ENCODE measurements at regions not wholly inside any gene's neighbourhood (a gene's known extent, or its start where the extent isn't known, plus 50 kb on each side); places are given as distances from the start of the nearest gene placed in this dataset.

DNA sequence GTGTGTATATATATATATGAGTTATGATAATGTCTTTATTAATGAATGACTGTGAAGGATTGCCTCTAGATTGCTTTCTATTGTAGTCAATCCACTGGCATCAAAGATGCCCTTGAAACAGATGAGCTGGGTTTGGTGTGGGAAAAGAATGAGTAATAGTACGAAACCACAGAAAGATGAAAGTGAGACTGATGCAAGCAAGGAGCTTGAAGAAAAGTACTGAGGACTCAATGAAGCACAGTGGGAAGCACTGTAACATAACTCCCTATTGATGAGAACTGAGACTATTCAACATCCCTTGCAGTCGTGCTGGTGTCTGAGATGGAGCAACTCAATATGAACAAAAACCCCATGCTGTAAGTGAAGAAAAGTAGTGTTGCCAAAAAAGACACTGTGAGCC is 1794.2 kb downstream of the SLITRK5 start:
- H3K4me1 Mint-ChIP-seq: no peaks in the 10 kb centered on the region
- WGBS (ENCODE audit: insufficient coverage): 73% methylated on average over 1 of the region's 2 CpGs

DNA sequence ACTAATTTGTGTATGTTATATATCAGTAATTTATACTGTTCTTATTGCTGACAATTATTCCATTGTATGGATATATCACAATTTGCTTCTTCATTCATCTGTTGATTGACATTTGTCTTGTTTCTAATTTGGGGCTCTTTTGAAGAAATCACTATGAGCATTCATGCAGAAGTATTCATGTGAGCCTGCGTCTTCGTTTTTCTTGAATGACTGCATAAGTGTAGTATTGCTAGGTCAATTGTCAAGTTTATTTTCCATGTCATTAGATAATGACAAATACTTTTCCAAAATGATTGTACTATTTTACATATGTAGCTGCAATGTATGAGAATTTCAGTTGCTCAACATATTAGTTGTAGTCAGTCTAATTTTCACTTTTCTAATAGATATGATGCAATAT is 1796.9 kb downstream of the SLITRK5 start:
- Mint-ChIP-seq H3K27me3 (ENCODE audit: low read depth in 2 of 2) (no peaks in the 10 kb centered on the region), H3K27ac (no peak overlapping the region), H3K9me3 (peaks cover 25 to 38% of the 10 kb centered on the region in 2 donors), H3K36me3 (no peaks in the 10 kb centered on the region), H3K4me1 (no peaks in the 10 kb centered on the region), H3K4me3 (no peak overlapping the region)
- 56% methylated on average over 2 of the region's 2 CpGs for WGBS (ENCODE audit: insufficient coverage)
- no peaks in the 10 kb centered on the region for H3K27me3 ChIP-seq (ENCODE audit: control insufficient read depth, insufficient read depth, low read length)
- intact Hi-C loops (cut with micrococcal nuclease): no loop called here
- H3K36me3 ChIP-seq (ENCODE audit: control insufficient read depth, insufficient read depth, low read length): no peaks in the 10 kb centered on the region
- peaks cover 3% of the 10 kb centered on the region for H3K9me3 ChIP-seq (ENCODE audit: control insufficient read depth, insufficient read depth, low read length)
- DNase-seq: no peak
- no peaks in the 10 kb centered on the region for H3K4me1 ChIP-seq (ENCODE audit: control insufficient read depth, insufficient read depth, low read length)
- TF ChIP-seq, protein P1, sequence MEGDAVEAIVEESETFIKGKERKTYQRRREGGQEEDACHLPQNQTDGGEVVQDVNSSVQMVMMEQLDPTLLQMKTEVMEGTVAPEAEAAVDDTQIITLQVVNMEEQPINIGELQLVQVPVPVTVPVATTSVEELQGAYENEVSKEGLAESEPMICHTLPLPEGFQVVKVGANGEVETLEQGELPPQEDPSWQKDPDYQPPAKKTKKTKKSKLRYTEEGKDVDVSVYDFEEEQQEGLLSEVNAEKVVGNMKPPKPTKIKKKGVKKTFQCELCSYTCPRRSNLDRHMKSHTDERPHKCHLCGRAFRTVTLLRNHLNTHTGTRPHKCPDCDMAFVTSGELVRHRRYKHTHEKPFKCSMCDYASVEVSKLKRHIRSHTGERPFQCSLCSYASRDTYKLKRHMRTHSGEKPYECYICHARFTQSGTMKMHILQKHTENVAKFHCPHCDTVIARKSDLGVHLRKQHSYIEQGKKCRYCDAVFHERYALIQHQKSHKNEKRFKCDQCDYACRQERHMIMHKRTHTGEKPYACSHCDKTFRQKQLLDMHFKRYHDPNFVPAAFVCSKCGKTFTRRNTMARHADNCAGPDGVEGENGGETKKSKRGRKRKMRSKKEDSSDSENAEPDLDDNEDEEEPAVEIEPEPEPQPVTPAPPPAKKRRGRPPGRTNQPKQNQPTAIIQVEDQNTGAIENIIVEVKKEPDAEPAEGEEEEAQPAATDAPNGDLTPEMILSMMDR (IDR thresholded peaks at IDR 0.05): no peak
- no peak overlapping the region for H3K27ac ChIP-seq (ENCODE audit: low read length)
- H3K4me3 ChIP-seq (ENCODE audit: low read length): no peak overlapping the region
- no peak for ATAC-seq

More for the DNA sequence above, 1794.2 kb downstream of the SLITRK5 start:
- intact Hi-C loops (cut with micrococcal nuclease): no loop called here
- Histone ChIP-seq H3K9me3 (ENCODE audit: control insufficient read depth, insufficient read depth, low read length) (peaks cover 3% of the 10 kb centered on the region), H3K4me1 (ENCODE audit: control insufficient read depth, insufficient read depth, low read length) (no peaks in the 10 kb centered on the region), H3K27me3 (ENCODE audit: control insufficient read depth, insufficient read depth, low read length) (no peaks in the 10 kb centered on the region), H3K36me3 (ENCODE audit: control insufficient read depth, insufficient read depth, low read length) (no peaks in the 10 kb centered on the region), H3K27ac (ENCODE audit: low read length) (no peak overlapping the region), H3K4me3 (ENCODE audit: low read length) (no peak overlapping the region)
- Mint-ChIP-seq H3K27me3 (ENCODE audit: low read depth in 2 of 2) (no peaks in the 10 kb centered on the region), H3K27ac (no peak overlapping the region), H3K4me3 (no peak overlapping the region), H3K9me3 (peaks cover 16 to 31% of the 10 kb centered on the region in 2 donors), H3K36me3 (no peaks in the 10 kb centered on the region)
- DNase-seq: no peak
- no peak for ATAC-seq
- TF ChIP-seq, protein P1 (IDR thresholded peaks at IDR 0.05): no peak

DNA sequence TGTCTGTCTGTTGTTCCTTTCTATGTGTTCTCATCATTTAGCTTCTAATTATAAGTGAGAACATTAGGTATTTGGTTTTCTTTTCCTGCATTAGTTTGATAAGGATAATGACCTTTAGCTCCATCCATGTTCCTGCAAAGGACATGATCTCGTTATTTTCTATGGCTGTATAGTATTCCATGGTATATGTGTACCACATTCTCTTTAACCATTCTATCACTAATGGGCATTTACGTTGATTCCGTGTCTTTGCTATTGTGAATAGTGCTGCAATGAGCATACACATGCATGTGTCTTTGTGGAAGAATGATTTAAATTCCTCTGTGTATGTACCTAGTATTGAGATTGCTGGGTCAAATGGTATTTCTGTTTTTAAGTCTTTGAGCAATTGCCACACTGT is 1799.7 kb downstream of the SLITRK5 start:
- peaks cover 32 to 47% of the 10 kb centered on the region in 2 donors for H3K9me3 Mint-ChIP-seq
- Histone ChIP-seq H3K36me3 (ENCODE audit: control insufficient read depth, insufficient read depth, low read length) (no peaks in the 10 kb centered on the region), H3K4me3 (ENCODE audit: low read length) (no peak overlapping the region), H3K27ac (ENCODE audit: low read length) (no peak overlapping the region), H3K9me3 (ENCODE audit: control insufficient read depth, insufficient read depth, low read length) (peaks cover 3% of the 10 kb centered on the region), H3K4me1 (ENCODE audit: control insufficient read depth, insufficient read depth, low read length) (no peaks in the 10 kb centered on the region), H3K27me3 (ENCODE audit: control insufficient read depth, insufficient read depth, low read length) (no peaks in the 10 kb centered on the region)
- no peak for DNase-seq
- H3K4me1 Mint-ChIP-seq: no peaks in the 10 kb centered on the region
- H3K27me3 Mint-ChIP-seq (ENCODE audit: low read depth in 2 of 2): no peaks in the 10 kb centered on the region
- no peak for ATAC-seq
- H3K4me3 Mint-ChIP-seq: no peak overlapping the region
- 100% methylated on average over 2 of the region's 3 CpGs for WGBS (ENCODE audit: insufficient coverage)
- intact Hi-C loops (cut with micrococcal nuclease): no loop called here
- no peak overlapping the region for H3K27ac Mint-ChIP-seq
- H3K36me3 Mint-ChIP-seq: peaks cover 23% of the 10 kb centered on the region
- TF ChIP-seq, protein P1 (IDR thresholded peaks at IDR 0.05): no peak

DNA sequence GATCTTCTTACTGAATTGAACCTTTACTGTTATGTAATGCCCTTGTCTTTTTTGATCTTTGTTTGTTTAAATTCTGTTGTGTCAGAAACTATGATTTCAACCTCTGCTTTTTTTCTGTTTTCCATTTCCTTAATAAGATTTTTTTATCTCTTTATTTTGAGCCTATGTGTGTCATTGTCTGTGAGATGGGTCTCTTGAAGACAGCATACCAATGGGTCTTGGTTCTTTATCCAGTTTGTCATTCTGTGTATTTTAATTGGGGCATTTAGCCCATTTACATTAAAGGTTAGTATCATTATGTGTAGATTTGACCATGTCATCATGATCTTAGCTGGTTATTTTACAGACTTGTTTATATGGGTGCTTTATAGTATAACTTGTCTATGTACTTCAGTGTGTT is 1803.3 kb downstream of the SLITRK5 start:
- DNase-seq (no peak), ATAC-seq (no peak)
- H3K36me3 ChIP-seq (ENCODE audit: control insufficient read depth, insufficient read depth, low read length): no peaks in the 10 kb centered on the region
- intact Hi-C loops (cut with micrococcal nuclease): no loop called here
- no peaks in the 10 kb centered on the region for H3K27me3 ChIP-seq (ENCODE audit: control insufficient read depth, insufficient read depth, low read length)
- Mint-ChIP-seq H3K27ac (no peak overlapping the region), H3K36me3 (peaks cover 23% of the 10 kb centered on the region), H3K4me1 (no peaks in the 10 kb centered on the region), H3K9me3 (peaks cover 23 to 38% of the 10 kb centered on the region in 2 donors), H3K27me3 (ENCODE audit: low read depth in 2 of 2) (no peaks in the 10 kb centered on the region), H3K4me3 (no peak overlapping the region)
- no peak overlapping the region for H3K27ac ChIP-seq (ENCODE audit: low read length)
- TF ChIP-seq, protein P1 (IDR thresholded peaks at IDR 0.05): no peak
- H3K9me3 ChIP-seq (ENCODE audit: control insufficient read depth, insufficient read depth, low read length): peaks cover 3% of the 10 kb centered on the region
- no peak overlapping the region for H3K4me3 ChIP-seq (ENCODE audit: low read length)
- no peaks in the 10 kb centered on the region for H3K4me1 ChIP-seq (ENCODE audit: control insufficient read depth, insufficient read depth, low read length)
